GM18499 (cell line): ENCODE measurements at regions not wholly inside any gene's neighbourhood (a gene's known extent, or its start where the extent isn't known, plus 50 kb on each side); places are given as distances from the start of the nearest gene placed in this dataset.
"Not testable (repeated sequence)": the region's sequence is repeated elsewhere in the genome, so short reads cannot be mapped to it uniquely, and the experiment has no call there.

ENCODE experiments used
- ATAC-seq: cut with Tn5 transposase; IDR thresholded peaks from one replicate; pipeline ENCODE4 v1.9.1; 2021; ENCODE audit warnings: moderate number of reproducible peaks; ENCODE audit not compliant: insufficient read depth, unreplicated experiment

- ATAC-seq: no peak
Measured at GRCh38 chr7:42726066-42726785, 185.6 kb downstream of the C7orf25 start.

DNA sequence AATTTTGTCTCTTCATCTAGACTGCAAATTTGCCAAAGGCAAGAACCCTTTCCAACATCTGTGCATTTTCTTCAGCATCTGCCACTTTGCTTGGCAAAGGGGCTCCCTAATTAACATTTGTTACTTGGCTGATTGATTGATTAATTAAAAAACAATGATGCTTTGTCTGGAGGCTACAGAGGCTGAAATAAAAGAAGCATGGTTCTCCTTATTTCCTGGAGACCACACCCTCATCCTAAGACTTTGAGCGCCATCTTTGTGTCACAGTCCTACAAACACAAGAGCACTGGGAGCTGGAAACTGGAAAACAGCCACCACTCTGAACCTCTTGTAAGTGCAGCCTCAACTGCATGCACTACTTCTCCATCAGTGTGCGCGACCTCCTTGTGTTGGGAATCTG lies 189.2 kb downstream of the C7orf25 start:
- ATAC-seq: no peak

DNA sequence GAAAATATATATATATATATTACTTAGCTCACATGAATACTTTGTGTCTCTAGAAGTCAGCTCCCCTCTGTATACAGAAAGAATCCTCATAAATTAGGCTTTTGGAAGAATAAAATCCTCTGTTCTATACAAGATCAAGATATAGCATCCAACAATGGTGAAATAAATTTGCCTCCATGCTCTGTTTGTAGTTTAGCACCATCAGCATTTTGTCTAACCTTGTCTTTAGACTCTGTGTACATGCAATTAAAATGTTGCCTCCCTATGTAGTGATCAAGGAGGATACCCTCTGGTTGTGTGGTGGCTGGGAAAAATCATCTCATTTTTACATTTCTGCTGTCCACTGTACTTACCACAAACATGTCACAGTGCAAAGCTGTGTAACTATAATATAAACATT lies 189.7 kb downstream of the C7orf25 start:
- ATAC-seq: no peak

- ATAC-seq: no peak
Measured at GRCh38 chr7:42720991-42721796, 190.7 kb downstream of the C7orf25 start.

GRCh38 chr7:42720012-42720411 lies 191.9 kb downstream of the C7orf25 start:
- no peak for ATAC-seq

GRCh38 chr7:42718466-42718865 lies 193.4 kb downstream of the C7orf25 start:
- ATAC-seq: not testable (repeated sequence)

DNA sequence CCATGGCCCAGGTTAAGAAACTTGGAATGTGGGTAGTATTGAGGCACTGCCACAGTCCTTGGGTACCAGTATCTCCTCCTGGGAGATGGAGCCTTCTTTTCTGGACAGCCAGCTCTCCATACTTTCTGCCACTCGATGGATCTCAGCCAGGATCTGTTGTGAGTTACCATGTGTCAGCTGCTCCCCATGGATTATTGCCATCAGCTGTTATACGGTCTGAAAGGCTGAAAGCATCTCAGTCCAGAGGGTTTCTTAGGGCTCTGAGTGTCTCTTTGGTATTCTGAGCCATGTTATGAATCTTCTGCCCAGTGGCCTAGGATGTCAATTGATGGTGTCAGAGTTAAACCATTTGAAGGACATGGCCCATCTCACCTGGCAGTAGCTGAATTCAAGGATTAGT lies 197.5 kb downstream of the C7orf25 start:
- no peak for ATAC-seq

GRCh38 chr7:42709284-42709683 lies 202.6 kb downstream of the C7orf25 start:
- no peak for ATAC-seq

DNA sequence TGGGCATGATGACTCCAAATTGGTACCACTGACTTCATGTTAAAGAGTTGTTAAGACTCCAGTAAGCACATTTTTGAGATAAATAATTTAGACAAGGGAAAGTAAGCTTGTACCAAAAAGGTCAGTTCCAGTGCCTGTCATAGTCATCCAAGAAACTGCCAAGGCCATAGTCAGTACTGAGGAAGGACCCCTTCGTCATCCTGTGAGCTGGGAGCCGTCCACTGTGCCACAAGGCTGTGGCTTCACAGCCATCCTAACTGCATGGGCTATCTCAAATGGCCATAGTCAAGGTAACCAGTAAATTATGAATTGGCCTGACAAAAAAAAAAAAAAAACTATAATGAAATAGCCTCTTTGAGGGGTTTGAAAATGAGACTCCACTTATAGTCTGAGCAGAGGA lies 207.2 kb downstream of the C7orf25 start:
- ATAC-seq: no peak

DNA sequence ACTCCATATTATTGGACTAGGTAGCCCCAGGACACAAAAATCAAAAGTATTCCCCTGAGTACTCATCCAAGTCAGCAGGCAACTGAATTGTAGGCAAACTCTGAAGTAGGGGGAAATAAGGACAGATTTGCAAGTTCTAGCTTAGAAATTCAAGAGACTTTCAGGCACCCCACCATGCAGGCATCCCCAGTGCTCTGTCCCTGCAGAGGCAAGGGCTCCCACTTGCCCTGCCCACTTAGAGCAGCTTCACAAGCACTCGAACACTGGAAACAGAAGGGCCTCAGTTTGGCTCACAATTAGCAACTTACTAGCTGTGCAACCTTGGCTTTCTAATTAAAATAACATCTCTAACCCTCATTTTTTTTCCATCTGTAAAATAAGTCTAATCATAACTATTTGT lies 209.2 kb downstream of the C7orf25 start:
- ATAC-seq: no peak

DNA sequence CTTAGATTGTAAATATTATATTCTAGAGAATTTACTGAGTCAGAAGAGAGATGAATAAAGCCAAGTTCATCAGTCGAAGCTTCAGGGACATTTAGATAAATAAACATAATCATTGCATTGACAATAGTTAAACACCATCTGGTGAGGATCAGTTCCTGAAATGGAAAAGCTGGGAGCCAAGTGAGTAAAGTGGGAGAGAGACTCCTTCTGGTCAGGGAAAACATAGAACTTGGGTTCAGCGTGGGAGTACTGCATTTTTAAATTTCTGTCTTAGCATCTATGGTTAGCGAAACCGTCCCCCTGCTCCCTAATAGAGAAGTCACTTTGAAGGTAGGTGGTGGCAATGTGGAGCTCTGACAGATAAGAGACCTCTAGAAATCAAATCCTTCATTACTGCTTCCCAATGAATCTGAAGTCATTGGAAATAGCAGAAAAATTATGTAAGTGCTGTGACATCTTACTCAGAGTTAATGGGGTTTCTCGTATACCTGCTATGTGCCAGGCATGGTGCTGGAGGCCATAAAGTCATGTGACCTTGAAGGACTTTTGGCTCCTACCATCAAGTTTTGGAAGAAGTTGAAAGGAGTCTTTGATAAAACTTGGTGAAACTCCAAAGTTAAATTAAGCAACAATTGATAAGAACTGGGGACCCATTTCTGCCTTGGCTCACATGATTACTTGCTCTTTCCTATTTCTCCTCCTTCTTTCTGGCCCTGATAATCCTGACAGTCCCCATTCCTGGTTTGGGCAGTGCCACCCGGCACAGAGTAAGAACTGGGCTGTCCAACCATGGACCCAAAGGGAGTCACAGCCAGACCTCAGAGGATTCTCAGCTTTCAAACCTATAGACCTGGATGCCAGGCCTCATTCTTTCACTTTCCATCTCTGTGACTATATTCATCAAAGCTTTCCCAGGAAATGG lies 211.2 kb downstream of the C7orf25 start:
- no peak for ATAC-seq

- ATAC-seq: no peak
Measured at GRCh38 chr7:42699380-42700178, 212.3 kb downstream of the C7orf25 start.

DNA sequence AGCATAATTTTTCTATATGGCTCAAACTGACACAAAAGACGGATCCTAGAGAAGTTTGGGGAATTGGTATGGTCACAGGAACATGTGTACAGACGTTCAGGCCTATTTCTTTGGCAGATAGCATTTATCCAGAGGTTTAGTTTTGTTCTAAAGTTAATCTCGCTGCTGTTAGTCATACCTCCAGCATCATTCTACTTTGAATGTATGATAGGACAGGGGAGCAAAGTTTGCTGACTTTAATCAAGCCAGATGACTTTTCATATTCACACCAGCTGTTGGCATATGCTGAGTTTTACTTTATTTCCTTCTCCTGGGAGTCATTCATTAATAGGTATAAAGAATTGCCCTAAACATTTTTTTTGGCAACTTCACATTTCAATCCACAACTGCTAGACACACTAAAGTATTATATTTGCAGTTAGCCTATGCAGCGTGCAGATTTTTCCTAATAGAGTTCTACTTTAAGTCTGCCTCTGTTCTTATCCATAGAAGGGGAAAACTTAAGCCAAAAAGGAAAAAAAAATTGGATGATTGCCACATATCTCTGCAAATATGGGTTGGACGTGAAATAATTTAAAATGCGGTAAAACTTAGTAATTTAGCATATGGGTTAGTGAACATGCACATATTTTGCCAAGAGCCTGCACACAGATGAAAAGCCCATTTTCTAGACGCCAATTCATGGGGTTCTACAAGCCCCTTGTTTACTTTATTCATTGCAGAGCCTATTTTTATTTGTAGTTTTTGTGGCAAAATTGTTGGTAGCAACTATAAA lies 213.1 kb downstream of the C7orf25 start:
- no peak for ATAC-seq

- ATAC-seq: no peak
Measured at GRCh38 chr7:42694894-42695507, 216.9 kb downstream of the C7orf25 start.

GRCh38 chr7:42693722-42694121 lies 218.1 kb downstream of the C7orf25 start:
- ATAC-seq: no peak

DNA sequence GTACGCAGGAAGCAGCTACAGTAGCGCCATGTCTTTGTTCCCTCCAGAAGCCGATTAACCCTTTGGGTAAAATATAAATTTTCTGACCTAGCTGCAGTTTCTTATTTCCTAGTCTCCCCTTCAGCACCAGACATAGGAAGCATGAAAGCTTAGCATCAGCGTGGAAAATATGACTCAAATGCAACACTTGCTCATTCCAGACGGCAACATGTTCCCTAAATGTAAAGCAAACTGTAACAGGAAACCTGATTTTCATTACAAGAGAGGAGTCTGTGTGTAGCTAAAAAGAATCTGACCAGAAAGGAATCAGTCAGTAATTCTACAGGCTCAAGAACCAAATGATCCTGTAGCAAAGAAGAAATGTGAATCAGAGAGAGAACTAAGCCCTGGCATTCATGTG lies 219.2 kb downstream of the C7orf25 start:
- no peak for ATAC-seq

DNA sequence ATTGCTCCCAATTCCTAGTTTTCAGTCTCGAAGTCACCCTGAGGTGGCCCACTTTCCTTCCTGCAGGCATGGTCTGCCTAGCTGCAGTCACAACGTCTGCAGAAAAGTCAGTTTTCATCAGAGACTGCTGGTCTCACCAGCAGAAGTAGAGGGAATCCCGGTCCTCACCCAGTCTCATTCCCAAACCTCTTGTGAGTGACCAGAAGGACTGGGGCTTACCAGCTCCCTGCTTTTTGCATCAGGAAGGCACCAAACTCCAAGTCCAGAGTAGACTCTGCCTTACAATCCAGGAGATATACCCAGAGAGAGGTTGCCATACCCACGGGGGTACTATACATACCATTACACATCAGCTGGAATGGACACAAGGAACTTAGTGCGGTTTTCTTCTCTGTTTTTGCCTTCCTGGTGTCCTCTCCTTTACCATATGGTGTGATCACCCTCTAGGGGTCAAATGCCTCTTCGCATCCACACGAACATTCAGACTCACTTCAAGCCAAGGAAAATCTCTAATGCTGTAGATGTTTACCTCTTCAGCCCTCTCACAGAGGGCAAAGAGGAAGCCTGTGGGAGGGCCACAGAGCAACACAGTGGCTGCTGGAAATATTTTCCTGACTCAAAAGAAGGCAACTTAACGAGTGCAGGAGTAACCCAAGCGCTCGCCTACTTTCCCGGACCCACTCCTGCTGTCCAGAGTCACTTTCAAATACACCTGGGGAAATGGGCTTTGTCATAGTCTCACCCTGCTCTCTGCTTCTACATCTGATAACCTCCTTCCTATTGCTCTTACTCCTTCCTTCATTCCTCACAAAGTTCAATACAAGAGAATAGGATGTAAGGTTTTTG lies 220.9 kb downstream of the C7orf25 start:
- ATAC-seq: no peak

- no peak for ATAC-seq
Measured at GRCh38 chr7:42689626-42690025, 222.2 kb downstream of the C7orf25 start.
